ENCODE measurements at regions not wholly inside any gene's neighbourhood (a gene's known extent, or its start where the extent isn't known, plus 50 kb on each side); places are given as distances from the start of the nearest gene placed in this dataset.

GRCh38 chr2:107645586-107645985 is 181.1 kb upstream of the RGPD4 start:
- DNase-seq (ENCODE audit: low read depth): no peak

GRCh38 chr2:107648781-107649404 is 177.8 kb upstream of the RGPD4 start:
- DNase-seq (ENCODE audit: low read depth): no peak
- no peak overlapping the region for H3K4me3 ChIP-seq (ENCODE audit: low read depth, low read length)
- no peak for TF ChIP-seq CTCF (IDR thresholded peaks at IDR 0.05; ENCODE audit: insufficient read depth, low read depth, low read length, missing control alignments)

More at GRCh38 chr2:107645586-107645985, 181.1 kb upstream of the RGPD4 start:
- TF ChIP-seq CTCF (IDR thresholded peaks at IDR 0.05; ENCODE audit: insufficient read depth, low read depth, low read length, missing control alignments): no peak
- no peak overlapping the region for H3K4me3 ChIP-seq (ENCODE audit: low read depth, low read length)

- TF ChIP-seq CTCF (IDR thresholded peaks at IDR 0.05; ENCODE audit: insufficient read depth, low read depth, low read length, missing control alignments): no peak
Observed at GRCh38 chr2:107657049-107657448, 169.6 kb upstream of the RGPD4 start.

GRCh38 chr2:107663632-107664031 is 163.1 kb upstream of the RGPD4 start:
- TF ChIP-seq CTCF (IDR thresholded peaks at IDR 0.05; ENCODE audit: insufficient read depth, low read depth, low read length, missing control alignments): no peak
- H3K4me3 ChIP-seq (ENCODE audit: low read depth, low read length): no peak overlapping the region
- no peak for DNase-seq (ENCODE audit: low read depth)

More at GRCh38 chr2:107657049-107657448, 169.6 kb upstream of the RGPD4 start:
- H3K4me3 ChIP-seq (ENCODE audit: low read depth, low read length): no peak overlapping the region
- no peak for DNase-seq (ENCODE audit: low read depth)

- no peak for TF ChIP-seq CTCF (IDR thresholded peaks at IDR 0.05; ENCODE audit: insufficient read depth, low read depth, low read length, missing control alignments)
- no peak overlapping the region for H3K4me3 ChIP-seq (ENCODE audit: low read depth, low read length)
- no peak for DNase-seq (ENCODE audit: low read depth)
Observed at GRCh38 chr2:107669335-107669734, 157.4 kb upstream of the RGPD4 start.

- H3K4me3 ChIP-seq (ENCODE audit: low read depth, low read length): no peak overlapping the region
- no peak for DNase-seq (ENCODE audit: low read depth)
- no peak for TF ChIP-seq CTCF (IDR thresholded peaks at IDR 0.05; ENCODE audit: insufficient read depth, low read depth, low read length, missing control alignments)
Observed at GRCh38 chr2:107681936-107682335, 144.8 kb upstream of the RGPD4 start.

- TF ChIP-seq CTCF (IDR thresholded peaks at IDR 0.05; ENCODE audit: insufficient read depth, low read depth, low read length, missing control alignments): no peak
- DNase-seq (ENCODE audit: low read depth): no peak
- no peak overlapping the region for H3K4me3 ChIP-seq (ENCODE audit: low read depth, low read length)
Observed at GRCh38 chr2:107684421-107684820, 142.3 kb upstream of the RGPD4 start.

Data from GM12865 (cell line).